Activated CD8-positive, alpha-beta T cell treated with anti-CD3 and anti-CD28 coated beads, Interleukin-2, amount 10 ng/mL, durations not matched to agents 7 days and 5 days (primary cell): ENCODE measurements at regions not wholly inside any gene's neighbourhood (a gene's known extent, or its start where the extent isn't known, plus 50 kb on each side); places are given as distances from the start of the nearest gene placed in this dataset.

Experiments
- ATAC-seq: fragments of 150-1000 bp; cut with Tn5 transposase; one replicate; pipeline ENCODE4 v1.10.0; 2021; ENCODE audit warnings: moderate library complexity
- CTCF ChIA-PET: fragments of 350-600 bp; sonication (Branson Sonifier 250); formaldehyde crosslinking; loops from one replicate; lab custom pipeline; 2021; ENCODE audit warnings: antibody characterized with exemption; lab: Charles Lee
- POLR2A ChIA-PET: fragments of 350-600 bp; sonication (Branson Sonifier 250); formaldehyde crosslinking; loops from one replicate; lab custom pipeline; 2021; ENCODE audit warnings: antibody characterized with exemption; lab: Charles Lee
- DNase-seq: peaks from one replicate; pipeline ENCODE4 v3.0.0-alpha.2; 2020
- H3K27ac Mint-ChIP-seq: one replicate; pipeline ENCODE4 v1.8.0; 2021; ENCODE audit warnings: mild to moderate bottlenecking, mixed read lengths
- H3K27me3 Mint-ChIP-seq: one replicate; pipeline ENCODE4 v1.8.0; 2021; ENCODE audit warnings: low read depth, mixed read lengths
- H3K36me3 Mint-ChIP-seq: one replicate; pipeline ENCODE4 v1.8.0; 2021; ENCODE audit warnings: low read depth, mixed read lengths
- H3K4me1 Mint-ChIP-seq: one replicate; pipeline ENCODE4 v1.8.0; 2021; ENCODE audit warnings: low read depth, mixed read lengths
- H3K4me3 Mint-ChIP-seq: one replicate; pipeline ENCODE4 v1.8.0; 2021; ENCODE audit warnings: mild to moderate bottlenecking, mixed read lengths
- H3K9me3 Mint-ChIP-seq: one replicate; pipeline ENCODE4 v1.8.0; 2022; ENCODE audit warnings: mixed read lengths; ENCODE audit not compliant: insufficient read depth

DNA sequence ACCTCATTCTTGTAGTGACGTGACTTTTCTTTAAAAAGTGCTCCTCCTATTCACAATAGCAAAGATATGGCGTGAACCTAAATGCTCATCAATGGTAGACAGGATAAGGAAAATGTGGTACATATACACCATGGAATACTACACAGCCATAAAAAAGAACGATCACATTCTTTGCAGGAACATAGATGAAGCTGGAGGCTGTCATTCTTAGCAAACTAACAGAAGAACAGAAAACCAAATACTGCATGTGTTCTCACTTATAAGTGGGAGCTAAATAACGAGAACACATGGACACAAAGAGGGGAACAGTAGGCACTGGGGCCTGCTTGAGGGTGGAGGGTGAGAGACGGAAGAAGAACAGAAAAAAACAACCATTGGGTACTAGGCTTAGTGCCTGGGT, 59.9 kb upstream of the FGFR2 start:
- no peaks in the 10 kb centered on the region for H3K27me3 Mint-ChIP-seq
- ChIA-PET CTCF (no interaction called here), POLR2A (no interaction called here)
- ATAC-seq (no peak), DNase-seq (no peak)
- no peaks in the 10 kb centered on the region for H3K36me3 Mint-ChIP-seq
- no peak overlapping the region for H3K27ac Mint-ChIP-seq
- no peak overlapping the region for H3K4me3 Mint-ChIP-seq
- peaks cover 8% of the 10 kb centered on the region for H3K9me3 Mint-ChIP-seq
- H3K4me1 Mint-ChIP-seq = no peaks in the 10 kb centered on the region

DNA sequence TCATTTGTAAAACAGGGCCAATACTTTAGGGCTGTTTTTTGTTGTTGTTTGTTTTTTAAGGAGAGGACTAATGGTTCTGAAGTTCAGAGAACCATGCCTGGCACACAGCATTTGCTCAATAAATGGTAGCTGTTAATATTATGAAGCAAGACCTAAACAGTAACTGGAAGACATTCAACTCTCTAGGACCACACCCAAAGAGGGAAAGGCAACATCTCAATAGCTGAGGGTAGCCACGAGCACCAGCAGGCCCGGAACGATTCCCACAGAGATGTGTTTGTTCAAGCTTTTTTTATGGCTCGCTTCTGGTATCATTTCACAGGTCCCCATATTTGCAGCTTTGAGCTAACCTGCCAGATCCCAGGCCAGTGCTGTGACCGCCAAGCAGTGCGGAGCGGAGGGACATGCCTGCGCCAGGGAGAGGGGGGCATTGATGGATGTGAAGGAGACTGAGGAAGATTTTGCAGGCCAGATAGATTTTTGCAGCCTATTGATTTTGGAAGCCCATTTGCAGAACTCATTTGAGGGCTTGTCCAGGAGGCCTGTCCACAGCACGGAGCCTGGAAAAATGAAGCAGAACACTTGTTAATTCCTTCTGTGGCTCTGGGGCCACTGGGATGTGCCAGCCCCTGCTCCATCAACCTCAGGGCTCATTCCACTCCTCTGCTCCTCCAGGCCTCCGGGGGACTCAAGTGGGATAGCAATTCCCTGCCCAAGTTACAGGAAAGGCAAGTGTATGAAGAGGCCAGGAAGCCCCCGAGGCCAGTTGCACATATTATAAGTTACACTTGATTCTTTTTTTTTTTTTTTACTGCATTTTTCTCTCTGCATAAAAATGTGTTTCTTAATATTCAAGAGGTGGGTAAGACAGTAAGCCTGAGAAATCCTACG, 57.3 kb upstream of the FGFR2 start:
- ATAC-seq (no peak), DNase-seq (no peak)
- no peaks in the 10 kb centered on the region for H3K27me3 Mint-ChIP-seq
- H3K27ac Mint-ChIP-seq = no peak overlapping the region
- H3K4me1 Mint-ChIP-seq = no peaks in the 10 kb centered on the region
- POLR2A ChIA-PET = no interaction called here
- H3K9me3 Mint-ChIP-seq = peaks cover 8% of the 10 kb centered on the region
- no peak overlapping the region for H3K4me3 Mint-ChIP-seq
- H3K36me3 Mint-ChIP-seq = no peaks in the 10 kb centered on the region
- CTCF ChIA-PET = interaction anchor here (1.5 kb wide), 1 partner anchor 47 kb away, joined by 3 read pairs; no protein-coding TSS in a partner anchor

DNA sequence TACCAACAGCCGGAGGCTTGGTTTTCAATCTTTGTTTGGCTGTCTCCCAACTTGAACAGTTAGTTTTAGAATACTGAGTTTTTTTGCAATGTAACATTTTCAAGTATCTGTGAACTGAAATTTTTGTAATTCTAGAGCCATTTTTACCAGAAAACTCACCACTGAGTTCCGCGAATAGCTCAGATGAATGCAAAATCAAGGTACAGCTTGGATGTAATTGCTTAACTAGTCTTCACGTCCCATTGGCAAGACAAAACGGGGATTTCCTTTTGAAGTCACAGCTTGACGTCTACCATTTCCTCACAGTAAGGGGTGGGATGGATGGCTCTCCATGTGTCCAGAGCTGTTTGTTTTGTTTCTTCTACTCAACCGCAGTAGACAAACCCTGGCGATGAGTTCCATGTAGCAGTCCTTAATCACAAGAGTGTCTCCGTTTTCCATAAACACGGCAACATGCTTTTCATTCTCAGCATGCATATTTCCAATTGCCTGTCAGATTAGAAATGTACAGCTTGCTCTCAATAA, 55.8 kb upstream of the FGFR2 start:
- Mint-ChIP-seq H3K4me3 (no peak overlapping the region), H3K27ac (no peak overlapping the region), H3K9me3 (peaks cover 8% of the 10 kb centered on the region), H3K36me3 (no peaks in the 10 kb centered on the region), H3K27me3 (no peaks in the 10 kb centered on the region), H3K4me1 (no peaks in the 10 kb centered on the region)
- ATAC-seq = no peak
- CTCF ChIA-PET = interaction anchor here (0.6 to 1.5 kb wide), 3 partner anchors 9 to 247 kb away, joined by 3 to 4 read pairs (median 3); no protein-coding TSS in a partner anchor
- POLR2A ChIA-PET = interaction anchor here (0.7 kb wide), 1 partner anchor 9 kb away, joined by 3 read pairs; no protein-coding TSS in a partner anchor
- DNase-seq = no peak

GRCh38 chr10:121653608-121654007, 55.4 kb upstream of the FGFR2 start:
- DNase-seq (no peak), ATAC-seq (no peak)
- POLR2A ChIA-PET = interaction anchor here (0.7 kb wide), 1 partner anchor 9 kb away, joined by 3 read pairs; no protein-coding TSS in a partner anchor
- H3K4me1 Mint-ChIP-seq = no peaks in the 10 kb centered on the region
- H3K4me3 Mint-ChIP-seq = no peak overlapping the region
- CTCF ChIA-PET = interaction anchor here (1.3 to 1.5 kb wide), 2 partner anchors 9 to 45 kb away, joined by 3 read pairs; no protein-coding TSS in a partner anchor
- H3K27ac Mint-ChIP-seq = no peak overlapping the region
- peaks cover 6% of the 10 kb centered on the region for H3K9me3 Mint-ChIP-seq
- no peaks in the 10 kb centered on the region for H3K27me3 Mint-ChIP-seq
- no peaks in the 10 kb centered on the region for H3K36me3 Mint-ChIP-seq

DNA sequence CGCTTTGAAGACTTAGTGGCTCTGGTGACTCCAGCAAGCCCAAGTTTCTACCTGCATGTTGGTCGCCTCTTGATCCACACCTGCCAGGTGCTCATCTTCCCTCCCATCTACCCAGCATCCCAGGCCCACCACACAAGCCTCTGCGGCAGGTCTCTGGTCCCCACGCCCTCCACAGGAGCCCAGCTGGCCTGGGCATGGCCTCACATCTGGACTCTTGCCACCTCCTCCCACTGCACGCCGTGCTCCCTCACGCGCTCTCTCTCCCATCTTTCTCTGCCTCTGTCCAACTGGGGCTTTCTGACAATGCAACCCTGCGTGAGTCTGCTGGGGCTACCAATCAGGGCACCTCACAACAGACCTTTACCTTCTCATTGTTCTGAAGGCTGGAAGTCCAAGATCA, 50.2 kb upstream of the FGFR2 start:
- POLR2A ChIA-PET = no interaction called here

DNA sequence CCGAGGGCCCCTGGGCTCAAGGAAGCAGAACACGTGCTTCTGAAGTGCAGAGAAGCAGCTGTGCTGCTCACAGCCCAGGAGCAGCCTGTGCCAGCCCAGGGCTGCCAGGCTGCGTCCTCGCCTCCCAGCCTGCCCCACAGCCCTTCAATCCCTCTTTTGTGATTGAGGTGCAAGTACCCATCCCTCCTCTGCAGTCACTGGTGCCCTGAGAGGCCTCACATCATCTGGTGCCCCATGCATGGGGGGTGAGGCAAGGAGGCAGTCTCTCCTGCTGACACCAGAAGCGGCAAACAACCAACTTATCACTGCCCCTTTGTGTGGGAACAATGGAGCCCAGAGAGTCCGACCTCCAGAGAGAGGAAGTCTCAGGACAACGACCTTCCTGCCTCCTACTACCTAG, 49.8 kb upstream of the FGFR2 start:
- POLR2A ChIA-PET = no interaction called here
- Mint-ChIP-seq H3K9me3 (no peaks in the 10 kb centered on the region), H3K36me3 (no peaks in the 10 kb centered on the region), H3K27ac (no peak overlapping the region), H3K4me1 (no peaks in the 10 kb centered on the region), H3K27me3 (no peaks in the 10 kb centered on the region), H3K4me3 (no peak overlapping the region)
- no peak for ATAC-seq
- CTCF ChIA-PET = no interaction called here
- no peak for DNase-seq

More for the DNA sequence above, 50.2 kb upstream of the FGFR2 start:
- Mint-ChIP-seq H3K4me3 (no peak overlapping the region), H3K36me3 (no peaks in the 10 kb centered on the region), H3K4me1 (no peaks in the 10 kb centered on the region), H3K27ac (no peak overlapping the region), H3K27me3 (no peaks in the 10 kb centered on the region), H3K9me3 (no peaks in the 10 kb centered on the region)
- CTCF ChIA-PET = no interaction called here
- DNase-seq (no peak), ATAC-seq (no peak)
